Bone marrow (tissue), 2 donors: ENCODE measurements at regions not wholly inside any gene's neighbourhood (a gene's known extent, or its start where the extent isn't known, plus 50 kb on each side); places are given as distances from the start of the nearest gene placed in this dataset.

ENCODE experiments used
- DNase-seq, 2 donors: peaks; one replicate each; lab custom pipeline; 2025; lab: John Stamatoyannopoulos, UW

GRCh38 chr15:52876991-52877663 lies 87.0 kb upstream of the ONECUT1 start:
- no peak for DNase-seq

GRCh38 chr15:52872036-52872818 lies 82.1 kb upstream of the ONECUT1 start:
- no peak for DNase-seq

- DNase-seq = no peak
Measured at GRCh38 chr15:52870015-52870414, 79.9 kb upstream of the ONECUT1 start.

- no peak for DNase-seq
Measured at GRCh38 chr15:52866698-52867097, 76.6 kb upstream of the ONECUT1 start.

GRCh38 chr15:52862677-52863076 lies 72.5 kb upstream of the ONECUT1 start:
- no peak for DNase-seq

- no peak for DNase-seq
Measured at GRCh38 chr15:52858782-52859176, 68.6 kb upstream of the ONECUT1 start.

GRCh38 chr15:52857937-52858781 lies 68.0 kb upstream of the ONECUT1 start:
- DNase-seq = no peak

GRCh38 chr15:52857471-52857870 lies 67.3 kb upstream of the ONECUT1 start:
- no peak for DNase-seq

GRCh38 chr15:52856286-52856685 lies 66.2 kb upstream of the ONECUT1 start:
- DNase-seq = no peak

GRCh38 chr15:52855157-52855556 lies 65.0 kb upstream of the ONECUT1 start:
- no peak for DNase-seq

GRCh38 chr15:52844823-52845222 lies 54.7 kb upstream of the ONECUT1 start:
- DNase-seq = no peak
